CD14-positive monocyte (primary cell): ENCODE measurements at regions not wholly inside any gene's neighbourhood (a gene's known extent, or its start where the extent isn't known, plus 50 kb on each side); places are given as distances from the start of the nearest gene placed in this dataset.

Experiments
- DNase-seq, 3 donors: peaks; one replicate each; pipeline ENCODE4 v3.0.0-alpha.2; 2011 to 2022
- H2AFZ ChIP-seq: 2 replicates; pipeline ENCODE4 v1.6.0; 2012; ENCODE audit warnings: mild to moderate bottlenecking, low read depth, low read length, inconsistent platforms; ENCODE audit not compliant: insufficient read depth, poor library complexity, severe bottlenecking
- H3K27ac ChIP-seq, 2 donors: 1 replicate in 1 of 2; 2 replicates in 1 of 2; pipeline ENCODE4 v1.5.1; 2012 to 2013; ENCODE audit warnings: low read length in 2 of 2, control low read depth in 1 of 2, inconsistent platforms in 1 of 2, low read depth in 1 of 2, mild to moderate bottlenecking in 1 of 2
- H3K27me3 ChIP-seq, 2 donors: one replicate each; pipeline versions ENCODE4 v1.6.0 to v1.6.1; 2011 to 2013; ENCODE audit warnings: low read length in 2 of 2; ENCODE audit not compliant: control insufficient read depth in 2 of 2, insufficient read depth in 2 of 2
- H3K36me3 ChIP-seq, 2 donors: replicated peaks in 1 of 2; 1 replicate in 1 of 2; 2 replicates in 1 of 2; pipeline versions ENCODE4 v1.5.1 to v1.6.1; 2012 to 2013; ENCODE audit warnings: low read length in 2 of 2, control low read depth in 1 of 2, inconsistent platforms in 1 of 2, mild to moderate bottlenecking in 1 of 2; ENCODE audit not compliant: insufficient read depth in 2 of 2, control insufficient read depth in 1 of 2
- H3K4me1 ChIP-seq, 2 donors: 1 replicate in 1 of 2; 2 replicates in 1 of 2; pipeline versions ENCODE4 v1.5.1 to v1.6.1; 2012 to 2013; ENCODE audit warnings: low read length in 2 of 2, control low read depth in 1 of 2, inconsistent platforms in 1 of 2, mild to moderate bottlenecking in 1 of 2, moderate library complexity in 1 of 2; ENCODE audit not compliant: insufficient read depth in 2 of 2, control insufficient read depth in 1 of 2
- H3K4me2 ChIP-seq: replicated peaks from 2 replicates; pipeline ENCODE3; 2012; ENCODE audit warnings: low read length, moderate library complexity, mild to moderate bottlenecking; ENCODE audit not compliant: poor library complexity, severe bottlenecking; ENCODE audit errors: extremely low read depth
- H3K4me3 ChIP-seq, 3 experiments: fragments of 200-600 bp in 1 of 3; sonication (generic) in 1 of 3; replicated peaks in 1 of 3; 1 replicate in 2 of 3; 2 replicates in 1 of 3; pipeline ENCODE4 v1.5.1; 2011 to 2013; ENCODE audit warnings: low read length in 3 of 3, mild to moderate bottlenecking in 3 of 3, control low read depth in 2 of 3, low read depth in 2 of 3, inconsistent platforms in 1 of 3, moderate library complexity in 1 of 3
- H3K79me2 ChIP-seq: 2 replicates; pipeline ENCODE4 v1.6.0; 2012; ENCODE audit warnings: mild to moderate bottlenecking, control low read depth, inconsistent platforms, low read length, moderate library complexity; ENCODE audit not compliant: insufficient read depth
- H3K9ac ChIP-seq: 2 replicates; pipeline ENCODE4 v1.6.0; 2017; ENCODE audit warnings: low read length, mild to moderate bottlenecking; ENCODE audit not compliant: insufficient read depth, poor library complexity, severe bottlenecking
- H3K9me3 ChIP-seq, 2 donors: replicated peaks in 1 of 2; 1 replicate in 1 of 2; 2 replicates in 1 of 2; pipeline versions ENCODE4 v1.5.1 to v1.6.1; 2012 to 2013; ENCODE audit warnings: low read length in 2 of 2, control low read depth in 1 of 2; ENCODE audit not compliant: control insufficient read depth in 1 of 2, insufficient read depth in 1 of 2
- H4K20me1 ChIP-seq: 2 replicates; pipeline ENCODE4 v1.6.0; 2012; ENCODE audit warnings: mild to moderate bottlenecking, low read length, control low read depth, moderate library complexity; ENCODE audit not compliant: insufficient read depth
- H3K27ac Mint-ChIP-seq, 7 donors: one replicate each; pipeline ENCODE4 v1.8.0; 2020; ENCODE audit warnings: mild to moderate bottlenecking in 7 of 7, mixed read lengths in 7 of 7, moderate library complexity in 6 of 7, inconsistent platforms in 2 of 7
- H3K27me3 Mint-ChIP-seq, 3 donors: one replicate each; pipeline ENCODE4 v1.8.0; 2021 to 2022; ENCODE audit warnings: low read depth in 3 of 3, mild to moderate bottlenecking in 3 of 3, mixed read lengths in 3 of 3, moderate library complexity in 3 of 3, inconsistent platforms in 1 of 3
- H3K36me3 Mint-ChIP-seq, 2 donors: one replicate each; pipeline ENCODE4 v1.8.0; 2020; ENCODE audit warnings: mixed read lengths in 2 of 2, inconsistent platforms in 1 of 2, mild to moderate bottlenecking in 1 of 2
- H3K4me1 Mint-ChIP-seq: one replicate; pipeline ENCODE4 v1.8.0; 2020; ENCODE audit warnings: mild to moderate bottlenecking, mixed read lengths
- H3K4me3 Mint-ChIP-seq, 2 donors: one replicate each; pipeline ENCODE4 v1.8.0; 2020; ENCODE audit warnings: mild to moderate bottlenecking in 2 of 2, mixed read lengths in 2 of 2, moderate library complexity in 1 of 2
- H3K9me3 Mint-ChIP-seq, 7 donors: one replicate each; pipeline ENCODE4 v1.8.0; 2020 to 2022; ENCODE audit warnings: mixed read lengths in 7 of 7, mild to moderate bottlenecking in 6 of 7, moderate library complexity in 6 of 7, inconsistent platforms in 2 of 7
- CTCF ChIP-seq: fragments of 200-600 bp; IDR thresholded peaks from one replicate; pipeline ENCODE4 v1.8.0; 2022; ENCODE audit warnings: antibody characterized with exemption, mild to moderate bottlenecking
- WGBS: methylation state at CpG from one replicate; pipeline ENCODE4 v1.1.5; 2013; ENCODE audit warnings: missing lambda C conversion rate; ENCODE audit not compliant: insufficient coverage; 5-methylcytosine and 5-hydroxymethylcytosine counted together
- intact Hi-C, 2 donors: fragments of 100-400 bp; cut with micrococcal nuclease; formaldehyde crosslinking; loops; one replicate each; pipeline versions ENCODE4 v1.15.0 to v1.15.1; 2023

GRCh38 chr19:28504139-28504538 lies 708.8 kb downstream of the UQCRFS1 start:
- peaks cover 56% of the 10 kb centered on the region for H3K4me1 Mint-ChIP-seq

GRCh38 chr19:28502879-28503734 lies 709.8 kb downstream of the UQCRFS1 start:
- Mint-ChIP-seq H3K9me3 (no peaks in the 10 kb centered on the region), H3K27me3 (peaks cover 4% of the 10 kb centered on the region in 3 donors), H3K4me3 (peak overlapping the region in 1 of 2 donors; percentile 19), H3K4me1 (peaks cover 61% of the 10 kb centered on the region), H3K27ac (peak overlapping the region in 1 of 7 donors; percentile 5), H3K36me3 (no peaks in the 10 kb centered on the region)
- TF ChIP-seq CTCF = no peak
- H3K79me2 ChIP-seq = no peaks in the 10 kb centered on the region
- H3K27me3 ChIP-seq = no peaks in the 10 kb centered on the region
- intact Hi-C loops = loop anchor here in 1 of 2 donors (5.0 kb wide), 1 partner anchor 36 kb away; no protein-coding TSS in a partner anchor
- no peak overlapping the region for H3K4me2 ChIP-seq
- DNase-seq = no peak
- no peak overlapping the region for H3K9ac ChIP-seq
- H4K20me1 ChIP-seq = no peaks in the 10 kb centered on the region
- H3K27ac ChIP-seq = no peak overlapping the region
- WGBS = 95% methylated on average over 7 of the region's 15 CpGs
- peaks cover 55 to 58% of the 10 kb centered on the region in 2 donors for H3K4me1 ChIP-seq
- no peaks in the 10 kb centered on the region for H3K9me3 ChIP-seq
- H2AFZ ChIP-seq = no peak overlapping the region
- no peak overlapping the region for H3K4me3 ChIP-seq
- H3K36me3 ChIP-seq = no peaks in the 10 kb centered on the region

More at GRCh38 chr19:28504139-28504538, 708.8 kb downstream of the UQCRFS1 start:
- no peaks in the 10 kb centered on the region for H3K79me2 ChIP-seq
- intact Hi-C loops = loop anchor here in 1 of 2 donors (5.0 kb wide), 1 partner anchor 37 kb away; no protein-coding TSS in a partner anchor
- H3K27me3 ChIP-seq = no peaks in the 10 kb centered on the region
- no peak overlapping the region for H3K27ac ChIP-seq
- Mint-ChIP-seq H3K9me3 (no peaks in the 10 kb centered on the region), H3K4me3 (peak overlapping the region in 1 of 2 donors; percentile 40), H3K27ac (peak overlapping the region in 4 of 7 donors; percentile 7 to 71 (median 38)), H3K36me3 (no peaks in the 10 kb centered on the region), H3K27me3 (peaks cover 4 to 6% (median 5%) of the 10 kb centered on the region in 3 donors)
- no peaks in the 10 kb centered on the region for H4K20me1 ChIP-seq
- TF ChIP-seq CTCF = no peak
- H2AFZ ChIP-seq = no peak overlapping the region
- H3K4me3 ChIP-seq = no peak overlapping the region
- peak; percentile 32 to 59 (median 54) for DNase-seq
- no peaks in the 10 kb centered on the region for H3K36me3 ChIP-seq
- 0% methylated on average over 1 of the region's 3 CpGs for WGBS
- no peaks in the 10 kb centered on the region for H3K9me3 ChIP-seq
- H3K4me1 ChIP-seq = peaks cover 53 to 55% of the 10 kb centered on the region in 2 donors
- no peak overlapping the region for H3K9ac ChIP-seq
- H3K4me2 ChIP-seq = peak overlapping the region; percentile 20
